Endodermal cell (in vitro differentiated cells): ENCODE measurements at regions not wholly inside any gene's neighbourhood (a gene's known extent, or its start where the extent isn't known, plus 50 kb on each side); places are given as distances from the start of the nearest gene placed in this dataset.

ENCODE experiments used
- DNase-seq: peaks from one replicate; pipeline ENCODE4 v3.0.0-alpha.2; 2017
- H3K27ac ChIP-seq: 2 replicates; pipeline ENCODE4 v1.5.1; 2013; ENCODE audit warnings: mild to moderate bottlenecking, low read depth, low read length, moderate library complexity
- H3K27me3 ChIP-seq: 2 replicates; pipeline ENCODE4 v1.6.1; 2013; ENCODE audit warnings: mild to moderate bottlenecking, low read length, moderate library complexity; ENCODE audit not compliant: insufficient read depth, control insufficient read depth, poor library complexity, severe bottlenecking
- H3K36me3 ChIP-seq: 2 replicates; pipeline ENCODE4 v1.7.0; 2013; ENCODE audit warnings: mild to moderate bottlenecking, low read length, moderate library complexity; ENCODE audit not compliant: control insufficient read depth, insufficient read depth
- H3K4me1 ChIP-seq: one replicate; pipeline ENCODE4 v1.7.0; 2013; ENCODE audit warnings: low read length; ENCODE audit not compliant: control insufficient read depth, insufficient read depth
- H3K4me3 ChIP-seq: 2 replicates; pipeline ENCODE4 v1.5.1; 2013; ENCODE audit warnings: mild to moderate bottlenecking, low read length, moderate library complexity
- H3K9ac ChIP-seq: 2 replicates; pipeline ENCODE4 v1.6.1; 2013; ENCODE audit warnings: mild to moderate bottlenecking, low read length, moderate library complexity; ENCODE audit not compliant: poor library complexity, severe bottlenecking; ENCODE audit errors: extremely low read depth
- H3K9me3 ChIP-seq: 2 replicates; pipeline ENCODE4 v1.6.1; 2013; ENCODE audit warnings: mild to moderate bottlenecking, low read length, moderate library complexity; ENCODE audit not compliant: control insufficient read depth
- H3K27ac Mint-ChIP-seq: 2 replicates; pipeline ENCODE4 v1.8.0; 2020; ENCODE audit warnings: mixed read lengths
- H3K27me3 Mint-ChIP-seq: 2 replicates; pipeline ENCODE4 v1.8.0; 2021; ENCODE audit warnings: mild to moderate bottlenecking, mixed read lengths; ENCODE audit not compliant: insufficient read depth
- H3K36me3 Mint-ChIP-seq: 2 replicates; pipeline ENCODE4 v1.8.0; 2020; ENCODE audit warnings: low read depth, mixed read lengths
- H3K4me1 Mint-ChIP-seq: 2 replicates; pipeline ENCODE4 v1.8.0; 2020; ENCODE audit warnings: mixed read lengths
- H3K4me3 Mint-ChIP-seq: 2 replicates; pipeline ENCODE4 v1.8.0; 2020; ENCODE audit warnings: mild to moderate bottlenecking, moderate library complexity, mixed read lengths
- H3K9me3 Mint-ChIP-seq: 2 replicates; pipeline ENCODE4 v1.8.0; 2020; ENCODE audit warnings: mild to moderate bottlenecking, mixed read lengths
- CTCF ChIP-seq: fragments of 200-600 bp; sonication (generic); conservative IDR thresholded peaks from 2 replicates; pipeline ENCODE4 v1.5.0; 2021; ENCODE audit warnings: antibody characterized with exemption, mild to moderate bottlenecking
- WGBS, 2 experiments: methylation state at CpG; one replicate each; pipeline versions ENCODE4 v1.1.5 to v1.1.7; 2013; ENCODE audit warnings: missing lambda C conversion rate in 2 of 2, mixed read lengths in 1 of 2; ENCODE audit not compliant: insufficient coverage in 1 of 2, insufficient read length in 1 of 2; 5-methylcytosine and 5-hydroxymethylcytosine counted together

- Mint-ChIP-seq H3K9me3 (no peaks in the 10 kb centered on the region), H3K27ac (no peak overlapping the region), H3K4me1 (no peaks in the 10 kb centered on the region), H3K36me3 (no peaks in the 10 kb centered on the region), H3K27me3 (peaks cover 17% of the 10 kb centered on the region), H3K4me3 (no peak overlapping the region)
- Histone ChIP-seq H3K9ac (no peak overlapping the region), H3K4me1 (no peaks in the 10 kb centered on the region), H3K27ac (no peak overlapping the region), H3K36me3 (no peaks in the 10 kb centered on the region), H3K4me3 (no peak overlapping the region), H3K27me3 (peaks cover 15% of the 10 kb centered on the region), H3K9me3 (no peaks in the 10 kb centered on the region)
- no peak for TF ChIP-seq CTCF
- no peak for DNase-seq
- WGBS, 2 experiments = 76 to 80% methylated on average over 2 to 3 of the region's 3 CpGs
Measured at GRCh38 chr20:59508729-59509128, 95.6 kb upstream of the PHACTR3 start.

GRCh38 chr20:59512651-59513050 lies 91.7 kb upstream of the PHACTR3 start:
- peaks cover 33% of the 10 kb centered on the region for H3K27me3 Mint-ChIP-seq
- Histone ChIP-seq H3K4me3 (no peak overlapping the region), H3K27ac (no peak overlapping the region), H3K27me3 (peaks cover 33% of the 10 kb centered on the region), H3K36me3 (no peaks in the 10 kb centered on the region), H3K4me1 (no peaks in the 10 kb centered on the region), H3K9me3 (no peaks in the 10 kb centered on the region), H3K9ac (no peak overlapping the region)
- no peak overlapping the region for H3K27ac Mint-ChIP-seq
- H3K9me3 Mint-ChIP-seq = no peaks in the 10 kb centered on the region
- TF ChIP-seq CTCF = no peak
- WGBS, 2 experiments = 84 to 89% methylated on average over 5 of the region's 5 CpGs
- no peak for DNase-seq
- no peak overlapping the region for H3K4me3 Mint-ChIP-seq
- peaks cover 6% of the 10 kb centered on the region for H3K4me1 Mint-ChIP-seq
- no peaks in the 10 kb centered on the region for H3K36me3 Mint-ChIP-seq

GRCh38 chr20:59514554-59514953 lies 89.8 kb upstream of the PHACTR3 start:
- DNase-seq = no peak
- Mint-ChIP-seq H3K4me3 (no peak overlapping the region), H3K27ac (no peak overlapping the region), H3K36me3 (no peaks in the 10 kb centered on the region), H3K27me3 (peaks cover 38% of the 10 kb centered on the region), H3K4me1 (peaks cover 6% of the 10 kb centered on the region), H3K9me3 (no peaks in the 10 kb centered on the region)
- Histone ChIP-seq H3K9me3 (no peaks in the 10 kb centered on the region), H3K9ac (no peak overlapping the region), H3K4me3 (no peak overlapping the region), H3K27ac (no peak overlapping the region), H3K4me1 (no peaks in the 10 kb centered on the region), H3K36me3 (no peaks in the 10 kb centered on the region), H3K27me3 (peaks cover 33% of the 10 kb centered on the region)
- WGBS, 2 experiments = 74% methylated on average over 5 of the region's 5 CpGs
- TF ChIP-seq CTCF = no peak
